ENCODE measurements at regions not wholly inside any gene's neighbourhood (a gene's known extent, or its start where the extent isn't known, plus 50 kb on each side); places are given as distances from the start of the nearest gene placed in this dataset.

GRCh38 chr11:121722431-121723245 lies 269.9 kb upstream of the SORL1-AS1 start:
- peak; percentile 30 to 74 for DNase-seq

- DNase-seq: no peak
These were observed 269.2 kb upstream of the SORL1-AS1 start for GRCh38 chr11:121721961-121722360.

GRCh38 chr11:121721448-121721847 lies 268.7 kb upstream of the SORL1-AS1 start:
- DNase-seq: no peak

- DNase-seq: no peak
These were observed 264.5 kb upstream of the SORL1-AS1 start for GRCh38 chr11:121717296-121717695.

GRCh38 chr11:121716060-121716459 lies 263.3 kb upstream of the SORL1-AS1 start:
- DNase-seq: no peak

- no peak for DNase-seq
These were observed 262.6 kb upstream of the SORL1-AS1 start for GRCh38 chr11:121715405-121715804.

- no peak for DNase-seq
These were observed 261.6 kb upstream of the SORL1-AS1 start for GRCh38 chr11:121714351-121714750.

GRCh38 chr11:121711939-121712338 lies 259.2 kb upstream of the SORL1-AS1 start:
- DNase-seq: no peak

- DNase-seq: no peak
These were observed 258.5 kb upstream of the SORL1-AS1 start for GRCh38 chr11:121711236-121711635.

- DNase-seq: no peak
These were observed 254.2 kb upstream of the SORL1-AS1 start for GRCh38 chr11:121706884-121707420.

GRCh38 chr11:121703201-121703600 lies 250.4 kb upstream of the SORL1-AS1 start:
- DNase-seq: no peak

GRCh38 chr11:121700968-121701367 lies 248.2 kb upstream of the SORL1-AS1 start:
- DNase-seq: no peak

GRCh38 chr11:121699801-121700200 lies 247.0 kb upstream of the SORL1-AS1 start:
- DNase-seq: no peak

- DNase-seq: no peak
These were observed 244.3 kb upstream of the SORL1-AS1 start for GRCh38 chr11:121696931-121697670.

- DNase-seq: no peak
These were observed 243.6 kb upstream of the SORL1-AS1 start for GRCh38 chr11:121696177-121696871.

GRCh38 chr11:121692236-121692635 lies 239.5 kb upstream of the SORL1-AS1 start:
- DNase-seq: no peak

- no peak for DNase-seq
These were observed 236.3 kb upstream of the SORL1-AS1 start for GRCh38 chr11:121688860-121689614.

GRCh38 chr11:121688055-121688491 lies 235.3 kb upstream of the SORL1-AS1 start:
- no peak for DNase-seq

GRCh38 chr11:121683791-121684190 lies 231.0 kb upstream of the SORL1-AS1 start:
- DNase-seq: no peak

Data from NCI-H446 (cell line).